Body of pancreas (tissue), 4 donors: ENCODE measurements at regions not wholly inside any gene's neighbourhood (a gene's known extent, or its start where the extent isn't known, plus 50 kb on each side); places are given as distances from the start of the nearest gene placed in this dataset.

Source experiments
- ATAC-seq: fragments of 150-250 bp; one replicate; pipeline ENCODE4 v1.9.1; 2016
- DNase-seq, 4 donors: peaks; one replicate each; pipeline ENCODE4 v3.0.0-alpha.2; 2019
- H3K27ac ChIP-seq, 4 donors: fragments of 200-600 bp; sonication (generic); 1 replicate in 3 of 4; 2 replicates in 1 of 4; pipeline versions ENCODE4 v1.5.1 to v1.6.1; 2016 to 2019; ENCODE audit warnings: mild to moderate bottlenecking in 1 of 4, mixed read lengths in 1 of 4, moderate library complexity in 1 of 4
- H3K27me3 ChIP-seq, 2 donors: fragments of 200-600 bp; sonication (generic); one replicate each; pipeline ENCODE4 v1.6.0; 2016; ENCODE audit warnings: mild to moderate bottlenecking in 1 of 2
- H3K36me3 ChIP-seq, 2 donors: fragments of 200-600 bp; sonication (generic); replicated peaks in 1 of 2; 2 replicates each; pipeline ENCODE4 v1.5.1; 2016; ENCODE audit warnings: low read depth in 2 of 2; ENCODE audit not compliant: insufficient read depth in 1 of 2
- H3K4me1 ChIP-seq: fragments of 200-600 bp; sonication (generic); one replicate; pipeline ENCODE4 v1.6.0; 2016
- H3K4me3 ChIP-seq, 2 donors: fragments of 200-600 bp; sonication (generic); 1 replicate in 1 of 2; 2 replicates in 1 of 2; pipeline ENCODE4 v1.5.1; 2016 to 2019
- H3K9me3 ChIP-seq, 3 donors: fragments of 200-600 bp; sonication (generic); 1 replicate in 2 of 3; 2 replicates in 1 of 3; pipeline ENCODE4 v1.5.1; 2016
- POLR2A ChIP-seq, 3 donors: fragments of 450-650 bp; IDR thresholded peaks; one replicate each; pipeline ENCODE4 v1.6.1; 2016; ENCODE audit warnings: antibody characterized with exemption in 3 of 3, mild to moderate bottlenecking in 2 of 3
- WGBS, 2 donors: methylation state at CpG; one replicate each; pipeline ENCODE4 v1.1.5; 2017; 5-methylcytosine and 5-hydroxymethylcytosine counted together
- intact Hi-C: fragments of 100-400 bp; cut with DNase I; formaldehyde crosslinking; loops from one replicate; pipeline ENCODE4 v1.15.1; 2023
- TF ChIP-seq, protein P1 (sequence below), 7 experiments: fragments of 450-650 bp in 4 of 7; fragments of 200-600 bp in 3 of 7; sonication (generic) in 3 of 7; IDR thresholded peaks; one replicate each; pipeline ENCODE4 v1.5.1; 2016 to 2019; ENCODE audit warnings: antibody characterized with exemption in 7 of 7

DNA sequence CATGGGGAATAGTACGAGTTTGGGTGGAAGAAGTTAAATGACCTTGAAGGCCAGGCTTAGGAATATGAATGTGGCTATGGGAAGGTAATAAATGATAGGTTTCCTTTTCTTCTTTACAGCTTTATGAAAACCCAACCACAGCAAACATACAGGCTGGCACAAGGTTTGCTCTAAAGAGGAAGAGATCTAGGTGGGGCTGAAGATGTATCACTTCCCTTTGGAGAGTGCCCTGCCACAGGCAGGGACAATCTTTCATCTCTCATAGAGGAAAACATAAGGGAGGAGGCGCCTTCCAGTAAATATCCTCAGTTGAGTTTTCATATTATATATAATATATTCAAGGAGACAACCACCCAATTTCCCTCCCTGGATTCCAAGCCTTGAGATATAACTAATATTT, 72.9 kb upstream of the FRMD6 start:
- 55 to 70% methylated on average over 2 of the region's 2 CpGs for WGBS, 2 donors
- DNase-seq (no peak), ATAC-seq (no peak)
- no peaks in the 10 kb centered on the region for H3K4me1 ChIP-seq
- no peaks in the 10 kb centered on the region for H3K36me3 ChIP-seq
- H3K9me3 ChIP-seq: no peaks in the 10 kb centered on the region
- H3K27ac ChIP-seq: no peak overlapping the region
- no peaks in the 10 kb centered on the region for H3K27me3 ChIP-seq
- TF ChIP-seq POLR2A (IDR thresholded peaks at IDR 0.05): no peak
- TF ChIP-seq, protein P1, sequence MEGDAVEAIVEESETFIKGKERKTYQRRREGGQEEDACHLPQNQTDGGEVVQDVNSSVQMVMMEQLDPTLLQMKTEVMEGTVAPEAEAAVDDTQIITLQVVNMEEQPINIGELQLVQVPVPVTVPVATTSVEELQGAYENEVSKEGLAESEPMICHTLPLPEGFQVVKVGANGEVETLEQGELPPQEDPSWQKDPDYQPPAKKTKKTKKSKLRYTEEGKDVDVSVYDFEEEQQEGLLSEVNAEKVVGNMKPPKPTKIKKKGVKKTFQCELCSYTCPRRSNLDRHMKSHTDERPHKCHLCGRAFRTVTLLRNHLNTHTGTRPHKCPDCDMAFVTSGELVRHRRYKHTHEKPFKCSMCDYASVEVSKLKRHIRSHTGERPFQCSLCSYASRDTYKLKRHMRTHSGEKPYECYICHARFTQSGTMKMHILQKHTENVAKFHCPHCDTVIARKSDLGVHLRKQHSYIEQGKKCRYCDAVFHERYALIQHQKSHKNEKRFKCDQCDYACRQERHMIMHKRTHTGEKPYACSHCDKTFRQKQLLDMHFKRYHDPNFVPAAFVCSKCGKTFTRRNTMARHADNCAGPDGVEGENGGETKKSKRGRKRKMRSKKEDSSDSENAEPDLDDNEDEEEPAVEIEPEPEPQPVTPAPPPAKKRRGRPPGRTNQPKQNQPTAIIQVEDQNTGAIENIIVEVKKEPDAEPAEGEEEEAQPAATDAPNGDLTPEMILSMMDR (IDR thresholded peaks at IDR 0.05): no peak
- H3K4me3 ChIP-seq: no peak overlapping the region
- intact Hi-C loops: no loop called here

DNA sequence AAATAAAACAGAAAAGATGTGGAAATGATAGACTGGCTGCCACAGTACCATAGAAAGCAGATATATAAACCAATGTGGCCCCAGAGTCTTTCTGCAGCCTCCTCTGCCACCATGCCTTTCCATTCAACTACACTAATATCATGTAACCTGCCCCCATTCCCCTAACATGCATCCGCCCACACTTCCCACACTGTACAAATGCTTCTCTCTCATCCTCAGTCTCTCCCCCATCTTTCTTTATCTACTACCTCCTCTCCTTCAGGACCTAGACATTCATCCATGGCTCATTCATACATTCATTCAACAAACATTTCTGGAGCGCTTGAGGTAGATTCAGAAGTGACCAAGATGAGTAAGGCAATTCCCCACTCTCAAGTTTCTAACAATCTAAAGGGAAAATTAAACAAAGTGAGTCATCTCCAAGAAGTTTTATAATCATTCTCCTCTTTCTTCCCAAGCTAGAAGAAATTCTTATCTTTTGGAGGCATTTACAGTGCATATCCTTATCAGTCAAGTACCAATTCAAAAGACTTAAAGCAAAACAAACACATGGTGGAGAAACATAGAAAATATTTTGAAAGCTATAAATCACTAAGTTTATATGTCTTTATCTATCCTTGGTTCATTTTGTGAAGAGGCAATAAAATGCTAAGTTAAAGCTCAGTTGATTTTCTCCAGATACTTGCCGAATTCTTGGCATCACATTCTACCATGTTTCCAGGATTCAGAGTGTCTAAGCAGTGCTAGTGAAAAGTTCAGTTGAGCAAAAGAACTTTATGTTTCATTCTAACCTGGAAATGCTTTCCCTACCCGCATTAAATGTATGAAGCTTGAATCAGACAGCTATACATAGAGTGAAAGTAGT, 70.5 kb upstream of the FRMD6 start:
- TF ChIP-seq, protein P1 (IDR thresholded peaks at IDR 0.05): no peak
- TF ChIP-seq POLR2A (IDR thresholded peaks at IDR 0.05): no peak
- intact Hi-C loops: no loop called here
- ATAC-seq (no peak), DNase-seq (no peak)
- no peaks in the 10 kb centered on the region for H3K9me3 ChIP-seq
- H3K27ac ChIP-seq: no peak overlapping the region
- H3K4me1 ChIP-seq: no peaks in the 10 kb centered on the region
- H3K27me3 ChIP-seq: no peaks in the 10 kb centered on the region
- no peak overlapping the region for H3K4me3 ChIP-seq
- no peaks in the 10 kb centered on the region for H3K36me3 ChIP-seq
- WGBS, 2 donors: 70 to 73% methylated on average over 4 of the region's 4 CpGs

DNA sequence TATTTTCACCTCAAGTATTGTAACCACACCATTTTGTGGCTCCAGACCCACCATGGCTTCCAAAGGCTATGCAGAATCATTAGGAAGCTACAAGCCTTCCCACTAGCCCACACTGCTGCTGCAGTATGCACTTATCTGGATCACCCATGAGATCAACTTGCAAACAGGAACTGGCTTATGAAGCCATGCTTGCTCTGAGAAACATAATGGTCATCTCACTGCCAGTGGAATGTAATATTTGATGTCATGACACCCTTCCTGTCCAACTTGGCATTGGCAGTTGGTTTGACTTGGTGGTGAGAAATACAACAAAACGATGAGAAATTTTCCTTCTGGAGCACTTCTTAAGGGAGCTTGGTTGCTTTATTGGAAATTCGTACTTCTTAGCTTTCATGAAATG, 69.3 kb upstream of the FRMD6 start:
- H3K4me3 ChIP-seq: no peak overlapping the region
- no peak overlapping the region for H3K27ac ChIP-seq
- no peaks in the 10 kb centered on the region for H3K36me3 ChIP-seq
- no peaks in the 10 kb centered on the region for H3K4me1 ChIP-seq
- no peaks in the 10 kb centered on the region for H3K27me3 ChIP-seq
- ATAC-seq: no peak
- WGBS, 2 donors: 53 to 55% methylated on average over 2 of the region's 2 CpGs
- TF ChIP-seq, protein P1 (IDR thresholded peaks at IDR 0.05): no peak
- TF ChIP-seq POLR2A (IDR thresholded peaks at IDR 0.05): no peak
- intact Hi-C loops: no loop called here
- no peak for DNase-seq
- H3K9me3 ChIP-seq: no peaks in the 10 kb centered on the region

DNA sequence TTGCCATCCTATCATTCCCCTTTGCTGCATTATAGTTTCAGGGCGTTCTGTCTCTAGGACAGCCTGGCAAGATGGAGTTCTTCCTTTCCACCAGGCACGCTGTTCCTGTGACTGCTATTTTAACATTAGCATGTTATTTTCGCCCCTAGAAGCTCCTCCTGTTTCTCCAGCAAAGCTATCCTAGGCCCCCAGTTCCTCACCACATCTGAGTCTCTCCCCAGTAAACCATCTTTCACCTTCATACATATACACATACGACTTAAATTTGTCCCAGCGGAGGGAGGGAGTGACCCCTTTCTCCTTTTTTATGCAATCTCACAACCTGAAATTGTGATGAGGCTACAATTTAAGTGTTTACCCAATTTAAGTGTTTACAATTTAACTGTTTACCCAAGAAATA, 66.7 kb upstream of the FRMD6 start:
- intact Hi-C loops: no loop called here
- H3K4me1 ChIP-seq: no peaks in the 10 kb centered on the region
- no peak for TF ChIP-seq POLR2A (IDR thresholded peaks at IDR 0.05)
- TF ChIP-seq, protein P1 (IDR thresholded peaks at IDR 0.05): no peak
- H3K36me3 ChIP-seq: no peaks in the 10 kb centered on the region
- no peak overlapping the region for H3K4me3 ChIP-seq
- H3K27ac ChIP-seq: no peak overlapping the region
- DNase-seq (no peak), ATAC-seq (no peak)
- WGBS, 2 donors: 70 to 71% methylated on average over 5 of the region's 5 CpGs
- H3K27me3 ChIP-seq: no peaks in the 10 kb centered on the region
- H3K9me3 ChIP-seq: no peaks in the 10 kb centered on the region

DNA sequence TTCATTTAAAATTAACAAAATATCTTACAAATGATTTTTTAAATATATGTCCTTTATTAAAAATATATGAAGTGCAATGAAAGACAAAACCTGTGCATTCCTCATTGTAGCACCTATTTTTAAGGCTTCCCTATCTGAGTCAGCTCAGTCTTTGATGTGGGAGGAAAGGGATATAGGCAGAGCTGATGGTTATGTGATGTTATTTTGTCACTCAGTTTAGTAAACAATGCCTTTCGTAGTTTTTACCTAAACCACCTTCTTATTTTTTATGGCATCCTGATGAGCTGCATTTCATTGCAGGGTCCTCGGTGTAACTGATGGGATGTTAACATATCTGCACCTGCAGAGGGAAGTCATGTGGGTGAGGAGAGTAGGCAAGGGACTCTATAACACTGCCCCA, 58.9 kb upstream of the FRMD6 start:
- Histone ChIP-seq H3K36me3 (no peaks in the 10 kb centered on the region), H3K27ac (no peak overlapping the region), H3K9me3 (no peaks in the 10 kb centered on the region), H3K4me1 (no peaks in the 10 kb centered on the region), H3K27me3 (no peaks in the 10 kb centered on the region), H3K4me3 (no peak overlapping the region)
- 50 to 53% methylated on average over 2 of the region's 2 CpGs for WGBS, 2 donors
- DNase-seq: no peak
- TF ChIP-seq, protein P1 (IDR thresholded peaks at IDR 0.05): no peak
- TF ChIP-seq POLR2A (IDR thresholded peaks at IDR 0.05): no peak
- ATAC-seq: no peak
- intact Hi-C loops: no loop called here
